ENCODE measurements at regions not wholly inside any gene's neighbourhood (a gene's known extent, or its start where the extent isn't known, plus 50 kb on each side); places are given as distances from the start of the nearest gene placed in this dataset.
A peak's percentile ranks its signal among the peaks of the same experiment; 100 is the strongest.

GRCh38 chr16:86929057-86929871, 350.9 kb downstream of the FOXL1 start (continued):
- TF ChIP-seq ZBTB43 (CRISPR knock-in tag; IDR thresholded peaks at IDR 0.05), result no peak
- no peak for TF ChIP-seq SOX15 (CRISPR knock-in tag; IDR thresholded peaks at IDR 0.05)
- TF ChIP-seq ESRRA (CRISPR knock-in tag; IDR thresholded peaks at IDR 0.05; ENCODE audit: borderline replicate concordance), result no peak

- ChIA-PET CTCF (interaction anchor here (0.9 kb wide), 1 partner anchor 133 kb away, joined by 4 read pairs; no protein-coding TSS in a partner anchor), POLR2A (no interaction called here)
- ATAC-seq (no peak), DNase-seq (ENCODE audit: low spot score) (no peak)
- Mint-ChIP-seq H3K9me3 (0 out of 2 replicates have a peak, but pooled peaks cover 2% of the 10 kb centered on the region), H3K4me3 (no peak overlapping the region), H3K27me3 (ENCODE audit: low read depth) (no peaks in the 10 kb centered on the region), H3K36me3 (no peaks in the 10 kb centered on the region), H3K27ac (no peak overlapping the region), H3K4me1 (peaks cover 3% of the 10 kb centered on the region; the same call in 1 of the 2 replicates)
- TF ChIP-seq, protein P1, sequence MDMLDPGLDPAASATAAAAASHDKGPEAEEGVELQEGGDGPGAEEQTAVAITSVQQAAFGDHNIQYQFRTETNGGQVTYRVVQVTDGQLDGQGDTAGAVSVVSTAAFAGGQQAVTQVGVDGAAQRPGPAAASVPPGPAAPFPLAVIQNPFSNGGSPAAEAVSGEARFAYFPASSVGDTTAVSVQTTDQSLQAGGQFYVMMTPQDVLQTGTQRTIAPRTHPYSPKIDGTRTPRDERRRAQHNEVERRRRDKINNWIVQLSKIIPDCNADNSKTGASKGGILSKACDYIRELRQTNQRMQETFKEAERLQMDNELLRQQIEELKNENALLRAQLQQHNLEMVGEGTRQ (CRISPR knock-in tag; IDR thresholded peaks at IDR 0.05), result 0 out of 2 replicates have a peak, but pooled peaks have one; percentile 13
- no peak for TF ChIP-seq TCF7 (CRISPR knock-in tag; IDR thresholded peaks at IDR 0.05; ENCODE audit: low read depth)
Measured at GRCh38 chr16:86930001-86930400, 351.7 kb downstream of the FOXL1 start.

GRCh38 chr16:86930663-86931373, 352.5 kb downstream of the FOXL1 start:
- Mint-ChIP-seq H3K9me3 (0 out of 2 replicates have a peak, but pooled peaks cover 2% of the 10 kb centered on the region), H3K4me1 (peaks cover 3% of the 10 kb centered on the region; the same call in 1 of the 2 replicates), H3K27ac (no peak overlapping the region), H3K36me3 (no peaks in the 10 kb centered on the region), H3K4me3 (no peak overlapping the region), H3K27me3 (ENCODE audit: low read depth) (no peaks in the 10 kb centered on the region)
- ATAC-seq (no peak), DNase-seq (ENCODE audit: low spot score) (no peak)
- TF ChIP-seq NR2C2 (CRISPR knock-in tag; IDR thresholded peaks at IDR 0.05) (no peak), SMAD3 (CRISPR knock-in tag; IDR thresholded peaks at IDR 0.05; ENCODE audit: borderline replicate concordance) (no peak), JUN (CRISPR knock-in tag; IDR thresholded peaks at IDR 0.05) (no peak), ZNF281 (CRISPR knock-in tag; IDR thresholded peaks at IDR 0.05) (no peak), ZBTB21 (CRISPR knock-in tag; IDR thresholded peaks at IDR 0.05; ENCODE audit: borderline replicate concordance) (no peak), USF1 (CRISPR knock-in tag; IDR thresholded peaks at IDR 0.05) (no peak)
- TF ChIP-seq, protein P2, sequence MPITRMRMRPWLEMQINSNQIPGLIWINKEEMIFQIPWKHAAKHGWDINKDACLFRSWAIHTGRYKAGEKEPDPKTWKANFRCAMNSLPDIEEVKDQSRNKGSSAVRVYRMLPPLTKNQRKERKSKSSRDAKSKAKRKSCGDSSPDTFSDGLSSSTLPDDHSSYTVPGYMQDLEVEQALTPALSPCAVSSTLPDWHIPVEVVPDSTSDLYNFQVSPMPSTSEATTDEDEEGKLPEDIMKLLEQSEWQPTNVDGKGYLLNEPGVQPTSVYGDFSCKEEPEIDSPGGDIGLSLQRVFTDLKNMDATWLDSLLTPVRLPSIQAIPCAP (CRISPR knock-in tag; IDR thresholded peaks at IDR 0.05), result no peak
- ChIA-PET POLR2A (no interaction called here), CTCF (interaction anchor here (0.7 to 1.2 kb wide), 2 partner anchors 57 to 132 kb away, joined by 3 to 4 read pairs; no protein-coding TSS in a partner anchor)
